Endodermal cell (in vitro differentiated cells): ENCODE measurements at regions not wholly inside any gene's neighbourhood (a gene's known extent, or its start where the extent isn't known, plus 50 kb on each side); places are given as distances from the start of the nearest gene placed in this dataset.
"Not testable (repeated sequence)": the region's sequence is repeated elsewhere in the genome, so short reads cannot be mapped to it uniquely, and the experiment has no call there.

Source experiments
- DNase-seq: peaks from one replicate; pipeline ENCODE4 v3.0.0-alpha.2; 2017
- H3K27ac ChIP-seq: 2 replicates; pipeline ENCODE4 v1.5.1; 2013; ENCODE audit warnings: mild to moderate bottlenecking, low read depth, low read length, moderate library complexity
- H3K27me3 ChIP-seq: 2 replicates; pipeline ENCODE4 v1.6.1; 2013; ENCODE audit warnings: mild to moderate bottlenecking, low read length, moderate library complexity; ENCODE audit not compliant: insufficient read depth, control insufficient read depth, poor library complexity, severe bottlenecking
- H3K36me3 ChIP-seq: 2 replicates; pipeline ENCODE4 v1.7.0; 2013; ENCODE audit warnings: mild to moderate bottlenecking, low read length, moderate library complexity; ENCODE audit not compliant: control insufficient read depth, insufficient read depth
- H3K4me1 ChIP-seq: one replicate; pipeline ENCODE4 v1.7.0; 2013; ENCODE audit warnings: low read length; ENCODE audit not compliant: control insufficient read depth, insufficient read depth
- H3K4me3 ChIP-seq: 2 replicates; pipeline ENCODE4 v1.5.1; 2013; ENCODE audit warnings: mild to moderate bottlenecking, low read length, moderate library complexity
- H3K9ac ChIP-seq: 2 replicates; pipeline ENCODE4 v1.6.1; 2013; ENCODE audit warnings: mild to moderate bottlenecking, low read length, moderate library complexity; ENCODE audit not compliant: poor library complexity, severe bottlenecking; ENCODE audit errors: extremely low read depth
- H3K9me3 ChIP-seq: 2 replicates; pipeline ENCODE4 v1.6.1; 2013; ENCODE audit warnings: mild to moderate bottlenecking, low read length, moderate library complexity; ENCODE audit not compliant: control insufficient read depth
- H3K27ac Mint-ChIP-seq: 2 replicates; pipeline ENCODE4 v1.8.0; 2020; ENCODE audit warnings: mixed read lengths
- H3K27me3 Mint-ChIP-seq: 2 replicates; pipeline ENCODE4 v1.8.0; 2021; ENCODE audit warnings: mild to moderate bottlenecking, mixed read lengths; ENCODE audit not compliant: insufficient read depth
- H3K36me3 Mint-ChIP-seq: 2 replicates; pipeline ENCODE4 v1.8.0; 2020; ENCODE audit warnings: low read depth, mixed read lengths
- H3K4me1 Mint-ChIP-seq: 2 replicates; pipeline ENCODE4 v1.8.0; 2020; ENCODE audit warnings: mixed read lengths
- H3K4me3 Mint-ChIP-seq: 2 replicates; pipeline ENCODE4 v1.8.0; 2020; ENCODE audit warnings: mild to moderate bottlenecking, moderate library complexity, mixed read lengths
- H3K9me3 Mint-ChIP-seq: 2 replicates; pipeline ENCODE4 v1.8.0; 2020; ENCODE audit warnings: mild to moderate bottlenecking, mixed read lengths
- WGBS, 2 experiments: methylation state at CpG; one replicate each; pipeline versions ENCODE4 v1.1.5 to v1.1.7; 2013; ENCODE audit warnings: missing lambda C conversion rate in 2 of 2, mixed read lengths in 1 of 2; ENCODE audit not compliant: insufficient coverage in 1 of 2, insufficient read length in 1 of 2; 5-methylcytosine and 5-hydroxymethylcytosine counted together
- TF ChIP-seq, protein P1 (sequence below): fragments of 200-600 bp; sonication (generic); conservative IDR thresholded peaks from 2 replicates; pipeline ENCODE4 v1.5.0; 2021; ENCODE audit warnings: antibody characterized with exemption, mild to moderate bottlenecking

- Histone ChIP-seq H3K4me1 (no peaks in the 10 kb centered on the region), H3K4me3 (no peak overlapping the region), H3K36me3 (no peaks in the 10 kb centered on the region), H3K27me3 (no peaks in the 10 kb centered on the region), H3K9ac (no peak overlapping the region), H3K9me3 (no peaks in the 10 kb centered on the region), H3K27ac (no peak overlapping the region)
- WGBS, 2 experiments, result 92 to 98% methylated on average over 11 to 14 of the region's 14 CpGs
- Mint-ChIP-seq H3K27me3 (no peaks in the 10 kb centered on the region), H3K4me3 (no peak overlapping the region), H3K27ac (no peak overlapping the region), H3K36me3 (no peaks in the 10 kb centered on the region), H3K9me3 (peaks cover 1% of the 10 kb centered on the region), H3K4me1 (peaks cover 6% of the 10 kb centered on the region)
- DNase-seq, result no peak
- TF ChIP-seq, protein P1, sequence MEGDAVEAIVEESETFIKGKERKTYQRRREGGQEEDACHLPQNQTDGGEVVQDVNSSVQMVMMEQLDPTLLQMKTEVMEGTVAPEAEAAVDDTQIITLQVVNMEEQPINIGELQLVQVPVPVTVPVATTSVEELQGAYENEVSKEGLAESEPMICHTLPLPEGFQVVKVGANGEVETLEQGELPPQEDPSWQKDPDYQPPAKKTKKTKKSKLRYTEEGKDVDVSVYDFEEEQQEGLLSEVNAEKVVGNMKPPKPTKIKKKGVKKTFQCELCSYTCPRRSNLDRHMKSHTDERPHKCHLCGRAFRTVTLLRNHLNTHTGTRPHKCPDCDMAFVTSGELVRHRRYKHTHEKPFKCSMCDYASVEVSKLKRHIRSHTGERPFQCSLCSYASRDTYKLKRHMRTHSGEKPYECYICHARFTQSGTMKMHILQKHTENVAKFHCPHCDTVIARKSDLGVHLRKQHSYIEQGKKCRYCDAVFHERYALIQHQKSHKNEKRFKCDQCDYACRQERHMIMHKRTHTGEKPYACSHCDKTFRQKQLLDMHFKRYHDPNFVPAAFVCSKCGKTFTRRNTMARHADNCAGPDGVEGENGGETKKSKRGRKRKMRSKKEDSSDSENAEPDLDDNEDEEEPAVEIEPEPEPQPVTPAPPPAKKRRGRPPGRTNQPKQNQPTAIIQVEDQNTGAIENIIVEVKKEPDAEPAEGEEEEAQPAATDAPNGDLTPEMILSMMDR, result no peak
These were observed 78.0 kb downstream of the FGD2 start for GRCh38 chr6:37083243-37084138.

DNA sequence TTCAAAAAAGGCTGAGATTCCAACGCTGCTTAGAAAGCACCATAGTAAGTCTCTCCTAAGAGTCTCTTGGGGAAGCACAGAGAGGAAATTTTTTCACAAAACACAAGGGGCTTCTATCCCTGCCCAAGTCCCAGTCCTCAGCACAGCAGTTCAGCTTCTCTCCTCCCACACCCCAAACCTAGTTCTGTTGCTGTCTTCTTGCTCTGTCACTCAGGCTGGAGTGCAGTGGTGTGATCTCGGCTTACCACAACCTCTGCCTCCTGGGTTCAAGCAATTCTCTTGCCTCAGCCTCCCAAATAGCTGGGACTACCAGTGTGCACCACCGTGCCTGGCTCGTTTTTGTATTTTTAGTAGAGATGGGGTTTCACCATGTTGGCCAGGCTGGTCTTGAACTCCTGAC, 79.2 kb downstream of the FGD2 start:
- H3K36me3 Mint-ChIP-seq, H3K27ac ChIP-seq, H3K4me1 Mint-ChIP-seq, H3K4me3 Mint-ChIP-seq, H3K27ac Mint-ChIP-seq, H3K4me1 ChIP-seq, H3K27me3 Mint-ChIP-seq, H3K36me3 ChIP-seq, H3K27me3 ChIP-seq, H3K9me3 Mint-ChIP-seq, H3K4me3 ChIP-seq, H3K9me3 ChIP-seq, DNase-seq, H3K9ac ChIP-seq: not testable (repeated sequence)
- WGBS, 2 experiments, result 83 to 94% methylated on average over 4 of the region's 4 CpGs

GRCh38 chr6:37085198-37085597, 79.7 kb downstream of the FGD2 start:
- no peak overlapping the region for H3K4me3 Mint-ChIP-seq
- Histone ChIP-seq H3K4me1 (no peaks in the 10 kb centered on the region), H3K27me3 (no peaks in the 10 kb centered on the region), H3K36me3 (no peaks in the 10 kb centered on the region), H3K4me3 (no peak overlapping the region), H3K9me3 (no peaks in the 10 kb centered on the region), H3K9ac (no peak overlapping the region), H3K27ac (no peak overlapping the region)
- H3K27ac Mint-ChIP-seq, result no peak overlapping the region
- TF ChIP-seq, protein P1, result no peak
- no peaks in the 10 kb centered on the region for H3K27me3 Mint-ChIP-seq
- DNase-seq, result no peak
- 85 to 91% methylated on average over 3 to 7 of the region's 7 CpGs for WGBS, 2 experiments
- no peaks in the 10 kb centered on the region for H3K36me3 Mint-ChIP-seq
- H3K4me1 Mint-ChIP-seq, result peaks cover 6% of the 10 kb centered on the region
- peaks cover 1% of the 10 kb centered on the region for H3K9me3 Mint-ChIP-seq
